ENCODE measurements at regions not wholly inside any gene's neighbourhood (a gene's known extent, or its start where the extent isn't known, plus 50 kb on each side); places are given as distances from the start of the nearest gene placed in this dataset.

DNA sequence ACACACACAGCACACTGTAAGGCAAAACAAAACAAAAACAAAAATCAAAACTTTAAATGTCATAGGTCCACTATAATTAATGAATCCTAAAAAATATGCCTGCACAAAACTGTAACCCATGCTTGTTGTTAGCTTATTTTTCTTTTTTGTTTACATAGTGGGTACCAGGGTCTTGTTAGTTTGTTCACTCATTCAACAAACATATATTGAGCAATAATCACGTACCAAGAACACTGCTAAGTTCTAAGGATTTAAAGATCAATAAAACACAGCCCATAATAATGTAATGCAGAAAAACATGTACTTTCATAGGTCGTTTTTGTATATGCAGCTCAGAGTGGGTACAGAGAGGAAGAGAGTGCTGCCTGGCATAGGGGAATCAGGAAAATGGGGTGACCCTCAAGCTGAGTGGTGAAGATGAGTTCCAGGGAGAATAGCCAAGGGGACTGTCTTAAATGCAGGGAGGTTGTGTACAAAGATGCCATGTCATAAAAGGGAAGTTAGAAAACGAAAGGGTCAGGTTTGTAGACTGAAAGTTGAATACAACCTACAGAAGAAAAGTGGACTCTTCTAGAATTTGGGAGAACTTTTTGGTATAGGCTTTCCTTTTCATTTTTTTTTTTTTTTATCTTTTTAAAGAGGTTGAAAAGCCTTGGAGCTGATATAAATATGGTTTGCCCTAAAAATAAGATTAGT lies 113.3 kb upstream of the TBX18 start:
- Histone ChIP-seq H3K9me3 (ENCODE audit: insufficient read depth, low read length) (no peaks in the 10 kb centered on the region), H3K9ac (ENCODE audit: insufficient read length, low read depth) (no peak overlapping the region), H3K4me3 (ENCODE audit: insufficient read length, low read depth) (no peak overlapping the region), H3K27me3 (ENCODE audit: insufficient read depth, insufficient read length) (no peaks in the 10 kb centered on the region), H3K4me1 (ENCODE audit: insufficient read depth, insufficient read length) (no peaks in the 10 kb centered on the region), H3K36me3 (ENCODE audit: insufficient read depth, insufficient read length, low read length) (no peaks in the 10 kb centered on the region)
- no peak for DNase-seq (ENCODE audit: low read depth, low spot score)
- TF ChIP-seq YY1 (IDR thresholded peaks at IDR 0.05; ENCODE audit: insufficient read depth, insufficient read length) (no peak), SUZ12 (IDR thresholded peaks at IDR 0.05; ENCODE audit: extremely low read depth, insufficient read depth, insufficient read length) (no peak), ZNF274 (IDR thresholded peaks at IDR 0.05; ENCODE audit: low read depth, low read length) (no peak)

DNA sequence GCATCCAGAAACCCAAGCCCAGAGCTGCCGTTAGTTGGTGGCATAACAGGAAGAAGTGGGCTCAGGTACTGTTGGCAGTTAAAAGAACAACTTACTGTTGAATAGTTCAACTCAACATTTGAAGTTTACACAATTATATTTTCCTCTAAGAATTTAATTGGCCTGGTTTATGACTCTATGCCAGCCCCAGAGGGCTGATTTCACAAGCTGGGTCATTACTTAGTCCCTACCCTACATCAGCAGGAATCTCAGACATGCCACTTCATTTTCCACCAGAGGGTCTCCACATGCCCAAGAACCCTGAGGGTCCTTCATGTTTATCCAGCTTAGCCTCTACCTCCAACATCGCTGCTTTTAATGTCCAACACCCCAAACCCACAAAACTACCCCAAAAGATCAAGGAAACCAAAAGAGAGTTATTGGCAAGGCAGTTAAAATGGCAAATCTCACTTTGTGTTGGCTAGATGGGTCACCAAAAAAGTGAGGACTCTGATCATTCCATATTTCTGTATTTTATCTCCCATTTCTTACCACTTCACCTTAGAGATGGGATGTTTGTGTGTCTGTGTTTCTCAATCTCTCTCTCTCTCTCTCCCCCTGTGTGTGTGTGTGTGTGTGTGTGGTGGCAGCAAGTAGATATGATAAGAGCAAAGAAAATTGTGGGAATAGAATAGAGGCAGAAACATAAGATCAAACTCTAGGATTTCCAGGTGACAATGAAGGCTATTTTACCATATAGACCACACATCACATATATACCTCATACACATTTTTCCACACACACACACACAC lies 112.5 kb upstream of the TBX18 start:
- Histone ChIP-seq H3K9me3 (ENCODE audit: insufficient read depth, low read length) (no peaks in the 10 kb centered on the region), H3K36me3 (ENCODE audit: insufficient read depth, insufficient read length, low read length) (no peaks in the 10 kb centered on the region), H3K9ac (ENCODE audit: insufficient read length, low read depth) (no peak overlapping the region), H3K4me1 (ENCODE audit: insufficient read depth, insufficient read length) (no peaks in the 10 kb centered on the region), H3K27me3 (ENCODE audit: insufficient read depth, insufficient read length) (no peaks in the 10 kb centered on the region), H3K4me3 (ENCODE audit: insufficient read length, low read depth) (no peak overlapping the region)
- no peak for TF ChIP-seq YY1 (IDR thresholded peaks at IDR 0.05; ENCODE audit: insufficient read depth, insufficient read length)
- no peak for TF ChIP-seq ZNF274 (IDR thresholded peaks at IDR 0.05; ENCODE audit: low read depth, low read length)
- no peak for TF ChIP-seq SUZ12 (IDR thresholded peaks at IDR 0.05; ENCODE audit: extremely low read depth, insufficient read depth, insufficient read length)
- DNase-seq (ENCODE audit: low read depth, low spot score), result no peak

DNA sequence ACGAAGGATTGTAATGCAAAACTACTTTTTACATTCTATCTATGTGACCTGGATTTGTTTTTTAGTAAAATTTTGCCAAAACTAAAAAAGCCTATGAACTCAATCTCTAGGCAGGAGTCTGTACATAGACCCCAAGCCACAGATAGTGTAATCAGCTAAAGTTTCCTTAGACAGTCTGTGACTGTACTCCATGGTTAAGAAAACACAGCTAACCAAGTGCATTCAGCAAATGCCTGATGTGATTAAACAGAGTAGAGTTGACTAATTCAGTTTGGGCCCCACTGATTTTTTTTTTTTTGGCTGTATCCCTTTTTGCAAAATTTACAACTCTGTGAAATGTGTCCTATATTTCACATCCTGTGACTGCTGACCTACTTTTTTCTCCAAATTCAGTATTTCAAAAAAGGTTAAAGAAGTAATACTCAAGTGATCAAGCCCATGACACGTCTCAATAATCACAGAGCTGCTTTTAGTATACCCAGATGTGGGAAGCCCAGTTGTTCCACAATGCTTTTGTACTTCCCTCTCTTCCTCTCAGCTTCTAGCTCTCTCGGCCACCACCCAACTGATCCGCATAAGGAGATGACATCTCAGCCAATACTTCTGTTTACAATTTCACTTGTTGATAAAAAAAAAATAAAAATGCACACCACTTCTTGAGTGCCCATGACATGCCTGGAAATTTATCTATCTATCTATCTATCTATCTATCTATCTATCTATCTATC lies 108.8 kb upstream of the TBX18 start:
- Histone ChIP-seq H3K36me3 (ENCODE audit: insufficient read depth, insufficient read length, low read length) (no peaks in the 10 kb centered on the region), H3K27me3 (ENCODE audit: insufficient read depth, insufficient read length) (no peaks in the 10 kb centered on the region), H3K4me1 (ENCODE audit: insufficient read depth, insufficient read length) (no peaks in the 10 kb centered on the region), H3K9me3 (ENCODE audit: insufficient read depth, low read length) (no peaks in the 10 kb centered on the region), H3K4me3 (ENCODE audit: insufficient read length, low read depth) (no peak overlapping the region), H3K9ac (ENCODE audit: insufficient read length, low read depth) (no peak overlapping the region)
- no peak for DNase-seq (ENCODE audit: low read depth, low spot score)
- no peak for TF ChIP-seq SUZ12 (IDR thresholded peaks at IDR 0.05; ENCODE audit: extremely low read depth, insufficient read depth, insufficient read length)
- no peak for TF ChIP-seq YY1 (IDR thresholded peaks at IDR 0.05; ENCODE audit: insufficient read depth, insufficient read length)
- TF ChIP-seq ZNF274 (IDR thresholded peaks at IDR 0.05; ENCODE audit: low read depth, low read length), result no peak

DNA sequence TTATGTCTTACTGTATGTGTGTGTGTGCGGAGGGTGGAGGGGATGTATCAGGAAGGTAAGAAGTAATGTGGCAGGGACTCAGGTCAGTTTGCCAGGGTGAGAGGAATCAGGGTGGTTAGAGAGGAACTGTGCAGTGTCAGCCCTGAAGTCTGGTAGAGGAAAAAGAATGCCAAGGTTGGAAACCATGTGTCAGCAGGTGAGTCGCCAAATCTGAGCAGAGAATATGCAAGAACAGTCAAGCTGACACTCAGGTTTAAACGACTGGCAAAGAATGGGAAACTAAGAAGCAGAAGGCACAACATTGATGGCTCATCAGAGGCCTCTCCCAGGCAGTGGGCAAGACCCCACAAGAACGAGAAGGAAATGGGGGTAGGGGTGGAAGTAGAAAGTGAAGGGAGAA lies 107.5 kb upstream of the TBX18 start:
- H3K9ac ChIP-seq (ENCODE audit: insufficient read length, low read depth), result no peak overlapping the region
- TF ChIP-seq SUZ12 (IDR thresholded peaks at IDR 0.05; ENCODE audit: extremely low read depth, insufficient read depth, insufficient read length) (no peak), ZNF274 (IDR thresholded peaks at IDR 0.05; ENCODE audit: low read depth, low read length) (no peak), YY1 (IDR thresholded peaks at IDR 0.05; ENCODE audit: insufficient read depth, insufficient read length) (no peak)
- no peaks in the 10 kb centered on the region for H3K27me3 ChIP-seq (ENCODE audit: insufficient read depth, insufficient read length)
- H3K4me1 ChIP-seq (ENCODE audit: insufficient read depth, insufficient read length), result no peaks in the 10 kb centered on the region
- no peak overlapping the region for H3K4me3 ChIP-seq (ENCODE audit: insufficient read length, low read depth)
- H3K9me3 ChIP-seq (ENCODE audit: insufficient read depth, low read length), result no peaks in the 10 kb centered on the region
- H3K36me3 ChIP-seq (ENCODE audit: insufficient read depth, insufficient read length, low read length), result no peaks in the 10 kb centered on the region
- DNase-seq (ENCODE audit: low read depth, low spot score), result no peak

DNA sequence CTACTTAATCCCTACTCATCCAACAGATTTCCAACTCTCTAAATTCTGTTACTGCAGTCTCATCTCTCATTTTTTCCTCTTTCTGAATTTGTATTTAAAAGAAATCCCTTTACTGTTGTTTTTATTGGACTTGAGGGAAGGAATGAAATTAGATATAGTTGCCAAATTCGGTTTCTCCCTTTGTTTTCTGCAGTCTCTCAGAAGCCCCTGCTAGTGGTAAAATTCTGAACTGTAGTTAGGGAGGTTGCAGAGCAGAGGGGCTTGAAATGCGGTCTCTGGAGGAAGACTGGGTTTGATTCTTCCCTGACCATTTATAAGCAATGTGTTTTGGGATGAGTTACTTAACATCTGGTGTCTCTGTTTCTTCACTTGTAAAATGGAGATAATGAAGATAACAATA lies 106.3 kb upstream of the TBX18 start:
- no peaks in the 10 kb centered on the region for H3K4me1 ChIP-seq (ENCODE audit: insufficient read depth, insufficient read length)
- H3K9ac ChIP-seq (ENCODE audit: insufficient read length, low read depth), result no peak overlapping the region
- no peak for DNase-seq (ENCODE audit: low read depth, low spot score)

DNA sequence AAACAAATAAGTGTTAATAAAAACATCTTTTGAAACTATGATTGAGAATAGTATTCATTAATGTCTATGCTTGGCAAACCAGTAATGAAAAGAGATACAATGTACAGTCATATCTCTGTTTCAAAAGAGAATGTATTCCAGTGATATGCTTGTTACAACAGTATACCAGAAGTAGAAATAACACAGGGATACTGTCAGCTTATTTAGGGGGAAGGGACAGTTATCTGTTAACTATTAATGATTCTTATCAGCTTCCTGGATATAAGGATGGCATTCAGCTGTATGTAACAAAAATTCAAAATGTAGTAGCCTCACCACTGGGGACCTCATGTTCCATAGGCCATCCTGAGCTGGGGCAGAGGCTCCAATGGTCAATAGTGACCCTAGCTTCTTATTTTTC lies 103.8 kb upstream of the TBX18 start:
- no peak for DNase-seq (ENCODE audit: low read depth, low spot score)
- Histone ChIP-seq H3K4me3 (ENCODE audit: insufficient read length, low read depth) (no peak overlapping the region), H3K9ac (ENCODE audit: insufficient read length, low read depth) (no peak overlapping the region), H3K9me3 (ENCODE audit: insufficient read depth, low read length) (no peaks in the 10 kb centered on the region), H3K36me3 (ENCODE audit: insufficient read depth, insufficient read length, low read length) (no peaks in the 10 kb centered on the region), H3K4me1 (ENCODE audit: insufficient read depth, insufficient read length) (no peaks in the 10 kb centered on the region), H3K27me3 (ENCODE audit: insufficient read depth, insufficient read length) (no peaks in the 10 kb centered on the region)
- TF ChIP-seq SUZ12 (IDR thresholded peaks at IDR 0.05; ENCODE audit: extremely low read depth, insufficient read depth, insufficient read length) (no peak), ZNF274 (IDR thresholded peaks at IDR 0.05; ENCODE audit: low read depth, low read length) (no peak), YY1 (IDR thresholded peaks at IDR 0.05; ENCODE audit: insufficient read depth, insufficient read length) (no peak)

More for the DNA sequence above, 106.3 kb upstream of the TBX18 start:
- H3K9me3 ChIP-seq (ENCODE audit: insufficient read depth, low read length), result no peaks in the 10 kb centered on the region
- no peak overlapping the region for H3K4me3 ChIP-seq (ENCODE audit: insufficient read length, low read depth)
- H3K36me3 ChIP-seq (ENCODE audit: insufficient read depth, insufficient read length, low read length), result no peaks in the 10 kb centered on the region
- H3K27me3 ChIP-seq (ENCODE audit: insufficient read depth, insufficient read length), result no peaks in the 10 kb centered on the region
- TF ChIP-seq YY1 (IDR thresholded peaks at IDR 0.05; ENCODE audit: insufficient read depth, insufficient read length) (no peak), ZNF274 (IDR thresholded peaks at IDR 0.05; ENCODE audit: low read depth, low read length) (no peak), SUZ12 (IDR thresholded peaks at IDR 0.05; ENCODE audit: extremely low read depth, insufficient read depth, insufficient read length) (no peak)

DNA sequence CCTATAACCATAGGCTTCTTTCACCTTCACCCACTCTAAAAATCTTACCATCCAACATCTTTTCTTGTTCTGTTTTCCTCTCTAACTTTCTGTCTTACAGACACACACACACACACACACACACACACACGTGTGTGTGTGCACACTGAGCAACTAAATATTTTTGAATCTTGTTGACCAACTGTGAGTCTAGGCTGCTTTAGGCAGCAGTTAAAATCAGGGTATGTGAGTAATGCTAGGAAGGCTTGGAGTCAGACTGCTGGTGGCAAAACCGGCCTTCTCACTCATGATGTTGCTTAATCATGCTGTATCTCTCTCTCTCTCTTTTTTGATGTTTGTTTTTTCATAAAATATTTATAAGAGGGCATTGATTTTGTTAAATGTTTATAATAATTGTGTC lies 103.1 kb upstream of the TBX18 start:
- H3K4me1 ChIP-seq (ENCODE audit: insufficient read depth, insufficient read length), result no peaks in the 10 kb centered on the region
- no peak for TF ChIP-seq ZNF274 (IDR thresholded peaks at IDR 0.05; ENCODE audit: low read depth, low read length)
- TF ChIP-seq SUZ12 (IDR thresholded peaks at IDR 0.05; ENCODE audit: extremely low read depth, insufficient read depth, insufficient read length), result no peak
- no peak for TF ChIP-seq YY1 (IDR thresholded peaks at IDR 0.05; ENCODE audit: insufficient read depth, insufficient read length)
- no peak overlapping the region for H3K4me3 ChIP-seq (ENCODE audit: insufficient read length, low read depth)
- DNase-seq (ENCODE audit: low read depth, low spot score), result no peak
- H3K9me3 ChIP-seq (ENCODE audit: insufficient read depth, low read length), result no peaks in the 10 kb centered on the region
- no peaks in the 10 kb centered on the region for H3K27me3 ChIP-seq (ENCODE audit: insufficient read depth, insufficient read length)
- H3K9ac ChIP-seq (ENCODE audit: insufficient read length, low read depth), result no peak overlapping the region
- H3K36me3 ChIP-seq (ENCODE audit: insufficient read depth, insufficient read length, low read length), result no peaks in the 10 kb centered on the region
